SU-DHL-6 (cell line): ENCODE measurements at regions not wholly inside any gene's neighbourhood (a gene's known extent, or its start where the extent isn't known, plus 50 kb on each side); places are given as distances from the start of the nearest gene placed in this dataset.

Experiments
- H2AFZ ChIP-seq: fragments of 200-600 bp; sonication (generic); 2 replicates; pipeline ENCODE4 v1.6.1; 2014; ENCODE audit warnings: low read depth, mild to moderate bottlenecking, moderate library complexity, mixed read lengths, antibody characterized with exemption, low read length; ENCODE audit not compliant: severe bottlenecking
- H3F3A ChIP-seq: fragments of 200-600 bp; shearing (Covaris generic); 2 replicates; pipeline ENCODE4 v1.6.0; 2016; ENCODE audit warnings: antibody characterized with exemption, mild to moderate bottlenecking; ENCODE audit not compliant: insufficient read depth
- H3K27ac ChIP-seq: fragments of 200-600 bp; sonication (generic); 2 replicates; pipeline ENCODE4 v1.5.1; 2016; ENCODE audit warnings: low read depth, mild to moderate bottlenecking, low read length, moderate library complexity, mixed read lengths
- H3K27me3 ChIP-seq: fragments of 200-600 bp; sonication (generic), shearing (Covaris generic); 2 replicates; pipeline ENCODE4 v1.6.0; 2014; ENCODE audit warnings: mild to moderate bottlenecking, low read length
- H3K36me3 ChIP-seq: fragments of 200-600 bp; sonication (generic); 2 replicates; pipeline ENCODE4 v1.6.1; 2014; ENCODE audit warnings: mild to moderate bottlenecking, low read length, mixed read lengths
- H3K4me2 ChIP-seq: fragments of 300-600, 200-600 bp; shearing (Covaris generic), sonication (generic); 2 replicates; pipeline ENCODE4 v1.6.0; 2014; ENCODE audit warnings: low read length, low read depth, mild to moderate bottlenecking; ENCODE audit not compliant: poor library complexity, severe bottlenecking
- H3K4me3 ChIP-seq: fragments of 200-600 bp; sonication (generic); 2 replicates; pipeline ENCODE4 v1.5.1; 2014; ENCODE audit warnings: antibody characterized with exemption, low read length, mild to moderate bottlenecking, mixed read lengths; ENCODE audit not compliant: insufficient read depth, poor library complexity, severe bottlenecking
- H3K79me2 ChIP-seq: fragments of 200-600 bp; sonication (generic); 2 replicates; pipeline ENCODE4 v1.6.1; 2014; ENCODE audit warnings: mild to moderate bottlenecking, low read length, moderate library complexity; ENCODE audit not compliant: insufficient read depth
- H3K9ac ChIP-seq: fragments of 200-600 bp; sonication (generic); 2 replicates; pipeline ENCODE4 v1.7.0; 2014; ENCODE audit warnings: mild to moderate bottlenecking, low read length
- H3K9me2 ChIP-seq: fragments of 200-600 bp; sonication (generic); replicated peaks from 2 replicates; pipeline ENCODE4 v1.6.1; 2014; ENCODE audit warnings: low read length; ENCODE audit not compliant: insufficient read depth
- H3K9me3 ChIP-seq: fragments of 200-600 bp; sonication (generic); 2 replicates; pipeline ENCODE4 v1.6.1; 2014; ENCODE audit warnings: low read length, mixed read lengths; ENCODE audit not compliant: insufficient read depth
- H4K20me1 ChIP-seq: fragments of 200-600 bp; sonication (generic); 2 replicates; pipeline ENCODE4 v1.6.1; 2014; ENCODE audit warnings: low read depth, mild to moderate bottlenecking, antibody characterized with exemption, low read length, moderate library complexity, mixed read lengths
- CTCF ChIP-seq: fragments of 200-600 bp; sonication (generic); IDR thresholded peaks from one replicate; pipeline ENCODE4 v1.5.1; 2017; ENCODE audit warnings: antibody characterized with exemption, mild to moderate bottlenecking, low read length, moderate library complexity; ENCODE audit not compliant: insufficient read depth, poor library complexity, severe bottlenecking
- EZH2phosphoT487 ChIP-seq: fragments of 200-600 bp; sonication (generic), shearing (Covaris generic); conservative IDR thresholded peaks from 2 replicates; pipeline ENCODE4 v1.6.1; 2018; ENCODE audit warnings: mild to moderate bottlenecking, antibody characterized with exemption, low read length, moderate library complexity, mixed read lengths

GRCh38 chr7:15870347-15870746 lies 183.9 kb upstream of the MEOX2 start:
- no peaks in the 10 kb centered on the region; the same call in 1 of the 2 replicates for H4K20me1 ChIP-seq
- TF ChIP-seq CTCF (no peak), EZH2phosphoT487 (no peak)
- H3K27me3 ChIP-seq, result no peaks in the 10 kb centered on the region
- no peaks in the 10 kb centered on the region for H3K9me2 ChIP-seq
- no peak overlapping the region for H3K4me2 ChIP-seq
- no peak overlapping the region for H2AFZ ChIP-seq
- no peak overlapping the region for H3K9ac ChIP-seq
- no peaks in the 10 kb centered on the region for H3K9me3 ChIP-seq
- no peaks in the 10 kb centered on the region for H3K36me3 ChIP-seq
- H3F3A ChIP-seq, result no peaks in the 10 kb centered on the region
- no peak overlapping the region for H3K4me3 ChIP-seq
- H3K27ac ChIP-seq, result no peak overlapping the region
- H3K79me2 ChIP-seq, result no peaks in the 10 kb centered on the region

GRCh38 chr7:15867441-15867840 lies 181.0 kb upstream of the MEOX2 start:
- no peak overlapping the region for H3K4me2 ChIP-seq
- no peaks in the 10 kb centered on the region for H3K9me2 ChIP-seq
- no peak for TF ChIP-seq EZH2phosphoT487
- no peak for TF ChIP-seq CTCF
- no peaks in the 10 kb centered on the region for H3K27me3 ChIP-seq
- H3K27ac ChIP-seq, result no peak overlapping the region
- no peaks in the 10 kb centered on the region for H3F3A ChIP-seq
- no peaks in the 10 kb centered on the region for H3K9me3 ChIP-seq
- no peak overlapping the region for H3K9ac ChIP-seq
- H3K4me3 ChIP-seq, result no peak overlapping the region
- no peaks in the 10 kb centered on the region; the same call in 1 of the 2 replicates for H4K20me1 ChIP-seq
- H2AFZ ChIP-seq, result no peak overlapping the region
- no peaks in the 10 kb centered on the region for H3K79me2 ChIP-seq
- H3K36me3 ChIP-seq, result no peaks in the 10 kb centered on the region

GRCh38 chr7:15866753-15867152 lies 180.3 kb upstream of the MEOX2 start:
- Histone ChIP-seq H3K9me3 (no peaks in the 10 kb centered on the region), H3K4me2 (no peak overlapping the region), H3K9me2 (no peaks in the 10 kb centered on the region), H2AFZ (no peak overlapping the region), H3K79me2 (no peaks in the 10 kb centered on the region), H3K9ac (no peak overlapping the region), H3F3A (no peaks in the 10 kb centered on the region), H4K20me1 (no peaks in the 10 kb centered on the region; the same call in 1 of the 2 replicates), H3K36me3 (no peaks in the 10 kb centered on the region), H3K27ac (no peak overlapping the region), H3K27me3 (no peaks in the 10 kb centered on the region), H3K4me3 (no peak overlapping the region)
- TF ChIP-seq EZH2phosphoT487 (no peak), CTCF (no peak)

GRCh38 chr7:15864626-15864991 lies 178.1 kb upstream of the MEOX2 start:
- H3F3A ChIP-seq, result no peaks in the 10 kb centered on the region
- H3K27me3 ChIP-seq, result no peaks in the 10 kb centered on the region
- no peak overlapping the region for H3K9ac ChIP-seq
- TF ChIP-seq CTCF (no peak), EZH2phosphoT487 (no peak)
- no peak overlapping the region for H3K4me3 ChIP-seq
- no peaks in the 10 kb centered on the region; the same call in 1 of the 2 replicates for H4K20me1 ChIP-seq
- H3K27ac ChIP-seq, result no peak overlapping the region
- H2AFZ ChIP-seq, result no peak overlapping the region
- H3K4me2 ChIP-seq, result no peak overlapping the region
- H3K9me3 ChIP-seq, result no peaks in the 10 kb centered on the region
- no peaks in the 10 kb centered on the region for H3K9me2 ChIP-seq
- H3K79me2 ChIP-seq, result no peaks in the 10 kb centered on the region
- no peaks in the 10 kb centered on the region for H3K36me3 ChIP-seq
